ENCODE measurements at regions not wholly inside any gene's neighbourhood (a gene's known extent, or its start where the extent isn't known, plus 50 kb on each side); places are given as distances from the start of the nearest gene placed in this dataset.

DNA sequence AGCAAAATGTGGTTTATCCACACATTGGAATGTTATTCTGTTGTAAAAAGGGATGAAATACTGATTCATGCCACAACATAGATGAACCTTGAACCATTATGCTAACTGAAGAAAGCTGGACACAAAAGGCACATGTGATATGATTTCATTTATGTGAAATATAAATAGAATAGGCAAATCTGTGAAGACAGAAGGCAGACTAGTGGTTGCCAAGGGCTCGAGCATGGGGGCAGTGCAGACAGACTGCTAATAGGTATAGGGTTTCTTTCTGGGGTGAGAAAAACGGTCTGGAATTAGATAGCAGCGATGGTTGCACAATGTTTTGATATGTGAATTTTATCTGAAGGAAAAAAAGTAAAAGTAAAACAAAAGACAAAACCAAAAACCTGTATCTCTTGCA, 54.6 kb upstream of the FNDC1 start:
- H3K4me1 Mint-ChIP-seq = no peaks in the 10 kb centered on the region
- no peaks in the 10 kb centered on the region for H3K9me3 Mint-ChIP-seq
- H3K4me3 ChIP-seq = no peak overlapping the region
- no peak overlapping the region for H3K4me3 Mint-ChIP-seq
- H3K27ac ChIP-seq (ENCODE audit: low read depth) = no peak overlapping the region
- peaks cover 4% of the 10 kb centered on the region; the same call in 1 of the 2 replicates for H3K9me2 ChIP-seq (ENCODE audit: insufficient read depth)
- TF ChIP-seq POLR2AphosphoS5 (IDR thresholded peaks at IDR 0.05; ENCODE audit: low read depth) (no peak), EZH2 (IDR thresholded peaks at IDR 0.05; ENCODE audit: low read depth, unreplicated experiment) (no peak), STAT1 (IDR thresholded peaks at IDR 0.05; ENCODE audit: unreplicated experiment) (no peak), JUNB (IDR thresholded peaks at IDR 0.05; ENCODE audit: unreplicated experiment) (no peak), ZNF114 (CRISPR knock-in tag; IDR thresholded peaks at IDR 0.05) (no peak), CTCF (conservative IDR thresholded peaks at IDR 0.05; ENCODE audit: low read depth in 2 of 2) (no peak), NANOG (IDR thresholded peaks at IDR 0.05; ENCODE audit: borderline replicate concordance) (no peak), ZNF331 (CRISPR knock-in tag; IDR thresholded peaks at IDR 0.05; ENCODE audit: low read depth) (no peak), EZH2phosphoT487 (IDR thresholded peaks at IDR 0.05; ENCODE audit: unreplicated experiment) (no peak), CREB1 (CRISPR knock-in tag; IDR thresholded peaks at IDR 0.05; ENCODE audit: low read depth) (no peak)
- TF ChIP-seq, protein P1, sequence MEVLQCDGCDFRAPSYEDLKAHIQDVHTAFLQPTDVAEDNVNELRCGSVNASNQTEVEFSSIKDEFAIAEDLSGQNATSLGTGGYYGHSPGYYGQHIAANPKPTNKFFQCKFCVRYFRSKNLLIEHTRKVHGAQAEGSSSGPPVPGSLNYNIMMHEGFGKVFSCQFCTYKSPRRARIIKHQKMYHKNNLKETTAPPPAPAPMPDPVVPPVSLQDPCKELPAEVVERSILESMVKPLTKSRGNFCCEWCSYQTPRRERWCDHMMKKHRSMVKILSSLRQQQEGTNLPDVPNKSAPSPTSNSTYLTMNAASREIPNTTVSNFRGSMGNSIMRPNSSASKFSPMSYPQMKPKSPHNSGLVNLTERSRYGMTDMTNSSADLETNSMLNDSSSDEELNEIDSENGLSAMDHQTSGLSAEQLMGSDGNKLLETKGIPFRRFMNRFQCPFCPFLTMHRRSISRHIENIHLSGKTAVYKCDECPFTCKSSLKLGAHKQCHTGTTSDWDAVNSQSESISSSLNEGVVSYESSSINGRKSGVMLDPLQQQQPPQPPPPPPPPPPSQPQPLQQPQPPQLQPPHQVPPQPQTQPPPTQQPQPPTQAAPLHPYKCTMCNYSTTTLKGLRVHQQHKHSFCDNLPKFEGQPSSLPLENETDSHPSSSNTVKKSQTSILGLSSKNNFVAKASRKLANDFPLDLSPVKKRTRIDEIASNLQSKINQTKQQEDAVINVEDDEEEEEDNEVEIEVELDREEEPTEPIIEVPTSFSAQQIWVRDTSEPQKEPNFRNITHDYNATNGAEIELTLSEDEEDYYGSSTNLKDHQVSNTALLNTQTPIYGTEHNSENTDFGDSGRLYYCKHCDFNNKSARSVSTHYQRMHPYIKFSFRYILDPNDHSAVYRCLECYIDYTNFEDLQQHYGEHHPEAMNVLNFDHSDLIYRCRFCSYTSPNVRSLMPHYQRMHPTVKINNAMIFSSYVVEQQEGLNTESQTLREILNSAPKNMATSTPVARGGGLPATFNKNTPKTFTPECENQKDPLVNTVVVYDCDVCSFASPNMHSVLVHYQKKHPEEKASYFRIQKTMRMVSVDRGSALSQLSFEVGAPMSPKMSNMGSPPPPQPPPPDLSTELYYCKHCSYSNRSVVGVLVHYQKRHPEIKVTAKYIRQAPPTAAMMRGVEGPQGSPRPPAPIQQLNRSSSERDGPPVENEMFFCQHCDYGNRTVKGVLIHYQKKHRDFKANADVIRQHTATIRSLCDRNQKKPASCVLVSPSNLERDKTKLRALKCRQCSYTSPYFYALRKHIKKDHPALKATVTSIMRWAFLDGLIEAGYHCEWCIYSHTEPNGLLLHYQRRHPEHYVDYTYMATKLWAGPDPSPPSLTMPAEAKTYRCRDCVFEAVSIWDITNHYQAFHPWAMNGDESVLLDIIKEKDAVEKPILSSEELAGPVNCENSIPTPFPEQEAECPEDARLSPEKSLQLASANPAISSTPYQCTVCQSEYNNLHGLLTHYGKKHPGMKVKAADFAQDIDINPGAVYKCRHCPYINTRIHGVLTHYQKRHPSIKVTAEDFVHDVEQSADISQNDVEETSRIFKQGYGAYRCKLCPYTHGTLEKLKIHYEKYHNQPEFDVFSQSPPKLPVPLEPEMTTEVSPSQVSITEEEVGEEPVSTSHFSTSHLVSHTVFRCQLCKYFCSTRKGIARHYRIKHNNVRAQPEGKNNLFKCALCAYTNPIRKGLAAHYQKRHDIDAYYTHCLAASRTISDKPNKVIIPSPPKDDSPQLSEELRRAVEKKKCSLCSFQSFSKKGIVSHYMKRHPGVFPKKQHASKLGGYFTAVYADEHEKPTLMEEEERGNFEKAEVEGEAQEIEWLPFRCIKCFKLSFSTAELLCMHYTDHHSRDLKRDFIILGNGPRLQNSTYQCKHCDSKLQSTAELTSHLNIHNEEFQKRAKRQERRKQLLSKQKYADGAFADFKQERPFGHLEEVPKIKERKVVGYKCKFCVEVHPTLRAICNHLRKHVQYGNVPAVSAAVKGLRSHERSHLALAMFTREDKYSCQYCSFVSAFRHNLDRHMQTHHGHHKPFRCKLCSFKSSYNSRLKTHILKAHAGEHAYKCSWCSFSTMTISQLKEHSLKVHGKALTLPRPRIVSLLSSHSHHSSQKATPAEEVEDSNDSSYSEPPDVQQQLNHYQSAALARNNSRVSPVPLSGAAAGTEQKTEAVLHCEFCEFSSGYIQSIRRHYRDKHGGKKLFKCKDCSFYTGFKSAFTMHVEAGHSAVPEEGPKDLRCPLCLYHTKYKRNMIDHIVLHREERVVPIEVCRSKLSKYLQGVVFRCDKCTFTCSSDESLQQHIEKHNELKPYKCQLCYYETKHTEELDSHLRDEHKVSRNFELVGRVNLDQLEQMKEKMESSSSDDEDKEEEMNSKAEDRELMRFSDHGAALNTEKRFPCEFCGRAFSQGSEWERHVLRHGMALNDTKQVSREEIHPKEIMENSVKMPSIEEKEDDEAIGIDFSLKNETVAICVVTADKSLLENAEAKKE (CRISPR knock-in tag; IDR thresholded peaks at IDR 0.05) = no peak
- TF ChIP-seq, protein P2, sequence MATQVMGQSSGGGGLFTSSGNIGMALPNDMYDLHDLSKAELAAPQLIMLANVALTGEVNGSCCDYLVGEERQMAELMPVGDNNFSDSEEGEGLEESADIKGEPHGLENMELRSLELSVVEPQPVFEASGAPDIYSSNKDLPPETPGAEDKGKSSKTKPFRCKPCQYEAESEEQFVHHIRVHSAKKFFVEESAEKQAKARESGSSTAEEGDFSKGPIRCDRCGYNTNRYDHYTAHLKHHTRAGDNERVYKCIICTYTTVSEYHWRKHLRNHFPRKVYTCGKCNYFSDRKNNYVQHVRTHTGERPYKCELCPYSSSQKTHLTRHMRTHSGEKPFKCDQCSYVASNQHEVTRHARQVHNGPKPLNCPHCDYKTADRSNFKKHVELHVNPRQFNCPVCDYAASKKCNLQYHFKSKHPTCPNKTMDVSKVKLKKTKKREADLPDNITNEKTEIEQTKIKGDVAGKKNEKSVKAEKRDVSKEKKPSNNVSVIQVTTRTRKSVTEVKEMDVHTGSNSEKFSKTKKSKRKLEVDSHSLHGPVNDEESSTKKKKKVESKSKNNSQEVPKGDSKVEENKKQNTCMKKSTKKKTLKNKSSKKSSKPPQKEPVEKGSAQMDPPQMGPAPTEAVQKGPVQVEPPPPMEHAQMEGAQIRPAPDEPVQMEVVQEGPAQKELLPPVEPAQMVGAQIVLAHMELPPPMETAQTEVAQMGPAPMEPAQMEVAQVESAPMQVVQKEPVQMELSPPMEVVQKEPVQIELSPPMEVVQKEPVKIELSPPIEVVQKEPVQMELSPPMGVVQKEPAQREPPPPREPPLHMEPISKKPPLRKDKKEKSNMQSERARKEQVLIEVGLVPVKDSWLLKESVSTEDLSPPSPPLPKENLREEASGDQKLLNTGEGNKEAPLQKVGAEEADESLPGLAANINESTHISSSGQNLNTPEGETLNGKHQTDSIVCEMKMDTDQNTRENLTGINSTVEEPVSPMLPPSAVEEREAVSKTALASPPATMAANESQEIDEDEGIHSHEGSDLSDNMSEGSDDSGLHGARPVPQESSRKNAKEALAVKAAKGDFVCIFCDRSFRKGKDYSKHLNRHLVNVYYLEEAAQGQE (IDR thresholded peaks at IDR 0.05; ENCODE audit: unreplicated experiment) = no peak
- TF ChIP-seq, protein P3, sequence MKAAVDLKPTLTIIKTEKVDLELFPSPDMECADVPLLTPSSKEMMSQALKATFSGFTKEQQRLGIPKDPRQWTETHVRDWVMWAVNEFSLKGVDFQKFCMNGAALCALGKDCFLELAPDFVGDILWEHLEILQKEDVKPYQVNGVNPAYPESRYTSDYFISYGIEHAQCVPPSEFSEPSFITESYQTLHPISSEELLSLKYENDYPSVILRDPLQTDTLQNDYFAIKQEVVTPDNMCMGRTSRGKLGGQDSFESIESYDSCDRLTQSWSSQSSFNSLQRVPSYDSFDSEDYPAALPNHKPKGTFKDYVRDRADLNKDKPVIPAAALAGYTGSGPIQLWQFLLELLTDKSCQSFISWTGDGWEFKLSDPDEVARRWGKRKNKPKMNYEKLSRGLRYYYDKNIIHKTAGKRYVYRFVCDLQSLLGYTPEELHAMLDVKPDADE (IDR thresholded peaks at IDR 0.05) = no peak
- H3F3A ChIP-seq (replicated peaks; ENCODE audit: low read depth) = no peaks in the 10 kb centered on the region
- no peak overlapping the region for H2AFZ ChIP-seq
- no peak overlapping the region for H3K27ac Mint-ChIP-seq
- DNase-seq (ENCODE audit: low spot score) (no peak), ATAC-seq (no peak)
- H3K79me2 ChIP-seq (replicated peaks; ENCODE audit: insufficient read depth) = no peaks in the 10 kb centered on the region
- no peak overlapping the region for H3K4me2 ChIP-seq
- H3K4me1 ChIP-seq (ENCODE audit: insufficient read depth) = no peaks in the 10 kb centered on the region
- peaks cover under 1% of the 10 kb centered on the region for H3K27me3 Mint-ChIP-seq (ENCODE audit: insufficient read depth, low read depth, poor library complexity)
- no peaks in the 10 kb centered on the region for H3K36me3 Mint-ChIP-seq (ENCODE audit: low read depth)
- H4K20me1 ChIP-seq (replicated peaks; ENCODE audit: insufficient read depth) = no peaks in the 10 kb centered on the region
- H3K36me3 ChIP-seq (ENCODE audit: insufficient read depth) = no peaks in the 10 kb centered on the region
- no peaks in the 10 kb centered on the region for H3K27me3 ChIP-seq (ENCODE audit: insufficient read depth)

Measured in GM23338 (cell line).